ENCODE measurements at regions not wholly inside any gene's neighbourhood (a gene's known extent, or its start where the extent isn't known, plus 50 kb on each side); places are given as distances from the start of the nearest gene placed in this dataset.
"Not testable (repeated sequence)": the region's sequence is repeated elsewhere in the genome, so short reads cannot be mapped to it uniquely, and the experiment has no call there.

DNA sequence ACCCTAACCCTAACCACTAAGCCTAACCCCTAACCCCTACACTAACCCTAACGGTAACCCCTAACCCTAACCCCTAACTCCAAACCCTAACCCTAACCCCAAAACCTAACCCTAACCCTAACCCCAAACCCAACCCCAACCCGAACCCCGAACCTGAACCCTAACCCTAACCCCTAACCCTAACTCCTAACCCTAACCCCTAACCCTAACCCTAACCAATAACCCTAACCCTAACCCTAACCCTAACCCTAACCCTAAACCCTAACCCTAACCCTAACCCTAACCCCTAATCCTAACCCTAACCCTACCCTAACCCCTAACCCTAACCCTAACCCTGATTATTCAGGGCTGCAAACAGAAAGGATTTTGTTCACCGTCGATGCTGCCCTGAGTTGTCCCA, 144.6 kb upstream of the DUSP22 start:
- not testable (repeated sequence) for H3K27ac ChIP-seq (ENCODE audit: low read length); H3K27me3 ChIP-seq (ENCODE audit: insufficient read depth, low read length); H3K4me3 ChIP-seq (ENCODE audit: low read length); H3K9ac ChIP-seq (ENCODE audit: low read depth, low read length); H3K36me3 ChIP-seq (ENCODE audit: insufficient read depth, low read depth, low read length); H3K4me1 ChIP-seq (ENCODE audit: insufficient read depth, low read length)
- H3K9me3 ChIP-seq (ENCODE audit: insufficient read depth, low read depth, low read length): peaks cover 25% of the 10 kb centered on the region

- not testable (repeated sequence) for H3K27ac ChIP-seq (ENCODE audit: low read length); H3K36me3 ChIP-seq (ENCODE audit: insufficient read depth, low read depth, low read length); H3K27me3 ChIP-seq (ENCODE audit: insufficient read depth, low read length)
Measured at GRCh38 chr6:148051-148984, 144.0 kb upstream of the DUSP22 start.

GRCh38 chr6:150147-150546, 142.1 kb upstream of the DUSP22 start:
- not testable (repeated sequence) for H3K9ac ChIP-seq (ENCODE audit: low read depth, low read length); H3K36me3 ChIP-seq (ENCODE audit: insufficient read depth, low read depth, low read length); H3K4me3 ChIP-seq (ENCODE audit: low read length); H3K27ac ChIP-seq (ENCODE audit: low read length); H3K4me1 ChIP-seq (ENCODE audit: insufficient read depth, low read length); H3K27me3 ChIP-seq (ENCODE audit: insufficient read depth, low read length)
- H3K9me3 ChIP-seq (ENCODE audit: insufficient read depth, low read depth, low read length): peaks cover 25% of the 10 kb centered on the region

More at GRCh38 chr6:148051-148984, 144.0 kb upstream of the DUSP22 start:
- not testable (repeated sequence) for H3K4me1 ChIP-seq (ENCODE audit: insufficient read depth, low read length); H3K4me3 ChIP-seq (ENCODE audit: low read length); H3K9ac ChIP-seq (ENCODE audit: low read depth, low read length)
- peaks cover 25% of the 10 kb centered on the region for H3K9me3 ChIP-seq (ENCODE audit: insufficient read depth, low read depth, low read length)

GRCh38 chr6:152436-152835, 139.9 kb upstream of the DUSP22 start:
- H3K9me3 ChIP-seq (ENCODE audit: insufficient read depth, low read depth, low read length): peaks cover 25% of the 10 kb centered on the region
- H3K9ac ChIP-seq (ENCODE audit: low read depth, low read length); H3K27me3 ChIP-seq (ENCODE audit: insufficient read depth, low read length); H3K4me3 ChIP-seq (ENCODE audit: low read length); H3K36me3 ChIP-seq (ENCODE audit: insufficient read depth, low read depth, low read length); H3K27ac ChIP-seq (ENCODE audit: low read length); H3K4me1 ChIP-seq (ENCODE audit: insufficient read depth, low read length): not testable (repeated sequence)

GRCh38 chr6:153026-153425, 139.3 kb upstream of the DUSP22 start:
- H3K9ac ChIP-seq (ENCODE audit: low read depth, low read length); H3K4me3 ChIP-seq (ENCODE audit: low read length); H3K36me3 ChIP-seq (ENCODE audit: insufficient read depth, low read depth, low read length); H3K27ac ChIP-seq (ENCODE audit: low read length); H3K4me1 ChIP-seq (ENCODE audit: insufficient read depth, low read length); H3K27me3 ChIP-seq (ENCODE audit: insufficient read depth, low read length): not testable (repeated sequence)
- H3K9me3 ChIP-seq (ENCODE audit: insufficient read depth, low read depth, low read length): peaks cover 25% of the 10 kb centered on the region

DNA sequence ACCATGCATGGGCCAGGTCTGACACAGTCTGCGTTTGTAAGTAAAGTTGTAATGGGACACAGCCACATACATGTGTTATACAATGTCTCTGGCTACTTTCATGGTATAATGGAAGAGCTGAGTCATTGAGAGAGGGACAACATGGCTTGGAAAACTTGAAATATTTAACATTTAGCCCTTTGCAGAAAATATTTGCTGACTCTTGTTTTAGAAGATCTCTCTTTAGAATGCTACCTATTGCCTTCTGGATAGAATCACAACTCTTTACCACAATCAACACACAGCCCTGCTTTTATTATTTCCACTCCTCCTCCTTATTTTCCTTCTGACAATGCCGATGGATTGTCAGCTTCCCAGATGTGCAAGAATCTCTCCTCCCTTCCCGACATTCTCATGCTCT, 138.4 kb upstream of the DUSP22 start:
- H3K9me3 ChIP-seq (ENCODE audit: insufficient read depth, low read depth, low read length): peaks cover 22% of the 10 kb centered on the region
- not testable (repeated sequence) for H3K9ac ChIP-seq (ENCODE audit: low read depth, low read length); H3K4me3 ChIP-seq (ENCODE audit: low read length); H3K27ac ChIP-seq (ENCODE audit: low read length); H3K36me3 ChIP-seq (ENCODE audit: insufficient read depth, low read depth, low read length); H3K4me1 ChIP-seq (ENCODE audit: insufficient read depth, low read length); H3K27me3 ChIP-seq (ENCODE audit: insufficient read depth, low read length)

DNA sequence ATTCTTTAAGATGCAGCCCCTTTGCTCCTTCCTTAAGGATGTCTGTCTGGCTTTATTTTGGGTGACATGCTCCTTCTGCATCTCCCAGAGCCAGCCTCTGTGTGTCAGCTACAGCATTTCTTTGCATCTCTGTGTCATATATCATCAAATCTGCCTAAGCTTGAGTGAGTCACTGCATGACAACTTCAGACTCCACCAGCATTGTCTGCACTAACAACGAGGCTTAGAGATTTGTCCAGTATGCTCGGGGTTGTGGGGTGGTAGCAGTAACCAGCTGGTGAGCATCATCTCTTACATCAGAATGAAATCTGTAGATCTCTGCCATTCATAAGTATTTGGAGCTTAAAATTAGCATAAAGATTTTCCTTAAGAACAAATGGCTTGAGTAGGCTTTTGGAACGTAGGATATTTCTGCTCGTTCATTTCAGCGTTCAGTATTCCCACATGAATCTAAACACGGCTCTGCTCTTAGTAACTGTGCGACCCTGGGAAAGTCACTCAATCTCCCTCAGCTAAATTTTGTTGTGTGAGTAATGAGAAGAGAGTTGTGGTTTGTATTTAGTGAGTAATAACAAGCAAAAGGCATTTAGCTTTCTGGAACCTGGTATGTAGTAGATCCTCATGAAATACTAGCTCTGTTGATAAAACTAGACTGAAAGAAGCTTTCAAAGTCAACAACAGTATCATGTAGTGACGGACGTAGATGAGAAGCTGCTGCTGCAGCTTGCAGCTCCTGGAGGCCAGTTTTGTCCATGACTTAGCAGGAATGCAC, 137.8 kb upstream of the DUSP22 start:
- H3K4me3 ChIP-seq (ENCODE audit: low read length); H3K4me1 ChIP-seq (ENCODE audit: insufficient read depth, low read length); H3K9ac ChIP-seq (ENCODE audit: low read depth, low read length); H3K27me3 ChIP-seq (ENCODE audit: insufficient read depth, low read length); H3K27ac ChIP-seq (ENCODE audit: low read length); H3K36me3 ChIP-seq (ENCODE audit: insufficient read depth, low read depth, low read length): not testable (repeated sequence)
- H3K9me3 ChIP-seq (ENCODE audit: insufficient read depth, low read depth, low read length): peaks cover 16% of the 10 kb centered on the region

DNA sequence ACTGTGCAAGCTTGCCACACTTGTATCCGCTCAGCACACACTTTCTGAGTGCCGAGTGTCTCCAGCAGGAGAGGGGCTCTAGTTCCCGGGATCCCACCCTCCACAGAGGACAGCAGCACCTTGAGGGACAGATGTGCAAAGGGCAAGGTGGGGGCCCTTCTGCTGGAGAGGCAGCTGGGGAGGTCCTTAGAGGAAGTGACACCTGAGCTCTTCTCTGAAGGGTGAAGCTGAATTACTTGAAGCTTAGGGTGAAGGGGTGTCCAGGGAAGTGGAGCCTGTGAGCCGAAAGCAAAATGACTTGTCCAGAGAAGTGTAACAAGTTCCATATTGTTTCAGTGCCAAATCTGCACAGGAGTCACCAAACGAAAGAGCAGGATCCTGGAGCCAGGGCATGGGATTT, 136.3 kb upstream of the DUSP22 start:
- Histone ChIP-seq H3K4me3 (ENCODE audit: low read length) (no peak overlapping the region), H3K27ac (ENCODE audit: low read length) (no peak overlapping the region), H3K27me3 (ENCODE audit: insufficient read depth, low read length) (no peaks in the 10 kb centered on the region; the same call in 1 of the 2 replicates), H3K4me1 (ENCODE audit: insufficient read depth, low read length) (no peaks in the 10 kb centered on the region), H3K9me3 (ENCODE audit: insufficient read depth, low read depth, low read length) (peaks cover 6% of the 10 kb centered on the region; the same call in 1 of the 2 replicates), H3K9ac (ENCODE audit: low read depth, low read length) (no peak overlapping the region), H3K36me3 (ENCODE audit: insufficient read depth, low read depth, low read length) (no peaks in the 10 kb centered on the region)

GRCh38 chr6:156441-157140, 135.7 kb upstream of the DUSP22 start:
- not testable (repeated sequence) for H3K4me1 ChIP-seq (ENCODE audit: insufficient read depth, low read length); H3K36me3 ChIP-seq (ENCODE audit: insufficient read depth, low read depth, low read length)

GRCh38 chr6:157176-157575, 135.1 kb upstream of the DUSP22 start:
- H3K36me3 ChIP-seq (ENCODE audit: insufficient read depth, low read depth, low read length); H3K9ac ChIP-seq (ENCODE audit: low read depth, low read length); H3K9me3 ChIP-seq (ENCODE audit: insufficient read depth, low read depth, low read length); H3K27me3 ChIP-seq (ENCODE audit: insufficient read depth, low read length); H3K4me3 ChIP-seq (ENCODE audit: low read length); H3K4me1 ChIP-seq (ENCODE audit: insufficient read depth, low read length); H3K27ac ChIP-seq (ENCODE audit: low read length): not testable (repeated sequence)

More at GRCh38 chr6:156441-157140, 135.7 kb upstream of the DUSP22 start:
- not testable (repeated sequence) for H3K9me3 ChIP-seq (ENCODE audit: insufficient read depth, low read depth, low read length); H3K4me3 ChIP-seq (ENCODE audit: low read length); H3K27me3 ChIP-seq (ENCODE audit: insufficient read depth, low read length); H3K27ac ChIP-seq (ENCODE audit: low read length); H3K9ac ChIP-seq (ENCODE audit: low read depth, low read length)

- H3K36me3 ChIP-seq (ENCODE audit: insufficient read depth, low read depth, low read length); H3K9me3 ChIP-seq (ENCODE audit: insufficient read depth, low read depth, low read length); H3K27me3 ChIP-seq (ENCODE audit: insufficient read depth, low read length); H3K4me1 ChIP-seq (ENCODE audit: insufficient read depth, low read length); H3K27ac ChIP-seq (ENCODE audit: low read length); H3K9ac ChIP-seq (ENCODE audit: low read depth, low read length); H3K4me3 ChIP-seq (ENCODE audit: low read length): not testable (repeated sequence)
Measured at GRCh38 chr6:161657-162056, 130.6 kb upstream of the DUSP22 start.

Measured in iPS-20b (cell line).